A673 (cell line): ENCODE measurements at regions not wholly inside any gene's neighbourhood (a gene's known extent, or its start where the extent isn't known, plus 50 kb on each side); places are given as distances from the start of the nearest gene placed in this dataset.

Source experiments
- CTCF ChIP-seq: fragments of 300-800, 200-600 bp; sonication (generic); conservative IDR thresholded peaks from 2 replicates; pipeline ENCODE4 v1.5.1; 2017; ENCODE audit warnings: low read depth, mild to moderate bottlenecking, antibody characterized with exemption, low read length, moderate library complexity, mixed read lengths
- EZH2 ChIP-seq: fragments of 200-600 bp; sonication (generic); IDR thresholded peaks from 2 replicates; pipeline ENCODE4 v1.6.1; 2017; ENCODE audit warnings: borderline replicate concordance, low read depth, mild to moderate bottlenecking, mixed read lengths, antibody characterized with exemption, low read length; ENCODE audit not compliant: poor library complexity, severe bottlenecking

- TF ChIP-seq CTCF (no peak), EZH2 (no peak)
Observed at GRCh38 chrX:55874807-55875206, 157.3 kb downstream of the RRAGB start.
